ENCODE measurements at regions not wholly inside any gene's neighbourhood (a gene's known extent, or its start where the extent isn't known, plus 50 kb on each side); places are given as distances from the start of the nearest gene placed in this dataset.

DNA sequence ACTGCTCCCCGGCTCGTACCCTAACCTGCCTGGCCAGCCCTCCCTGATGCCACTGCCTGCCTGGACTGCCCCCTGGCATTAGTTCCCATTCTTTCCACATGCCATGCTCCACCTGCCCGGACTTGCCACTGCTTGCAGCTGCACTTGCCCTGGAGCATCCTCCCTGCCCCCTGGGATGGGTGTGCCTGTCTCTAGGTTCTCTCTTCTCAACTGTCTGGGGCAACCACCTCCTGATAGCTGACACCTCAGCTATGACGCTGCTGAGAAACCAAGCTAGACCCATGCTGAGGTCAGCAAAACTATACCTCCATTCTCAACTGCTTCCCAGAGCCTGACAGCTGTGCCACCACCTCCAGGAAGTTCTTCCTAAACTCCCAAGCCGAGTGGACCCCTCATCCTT is 72.1 kb downstream of the PERP start:
- DNase-seq: no peak
- in situ Hi-C loops (cut with HindIII; ENCODE audit: low pct_ligation_motif_present, low pct_unique_long_range_greater_than_20kb, low sequenced_read_pairs): no loop called here

DNA sequence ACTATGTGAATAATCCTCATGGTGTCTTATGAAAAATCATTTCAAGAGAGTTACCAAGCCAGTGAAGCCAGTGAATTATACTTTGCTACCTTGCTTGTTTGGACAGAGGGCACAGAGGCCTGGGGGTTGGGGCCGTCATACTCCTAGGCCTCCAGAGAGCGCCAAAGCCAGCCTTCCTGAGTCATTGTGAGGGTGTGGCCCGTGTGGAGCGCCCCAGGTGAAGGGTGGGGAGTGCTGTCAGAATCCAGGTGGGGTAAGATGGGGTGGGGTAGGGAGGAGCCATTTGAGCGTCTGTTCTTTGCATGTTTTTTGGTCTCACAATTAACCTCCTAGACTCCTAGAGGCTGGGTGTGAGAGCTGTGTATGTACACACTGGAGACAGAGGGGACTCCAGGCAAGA is 71.1 kb downstream of the PERP start:
- no peak for DNase-seq
- in situ Hi-C loops (cut with HindIII; ENCODE audit: low pct_ligation_motif_present, low pct_unique_long_range_greater_than_20kb, low sequenced_read_pairs): no loop called here

DNA sequence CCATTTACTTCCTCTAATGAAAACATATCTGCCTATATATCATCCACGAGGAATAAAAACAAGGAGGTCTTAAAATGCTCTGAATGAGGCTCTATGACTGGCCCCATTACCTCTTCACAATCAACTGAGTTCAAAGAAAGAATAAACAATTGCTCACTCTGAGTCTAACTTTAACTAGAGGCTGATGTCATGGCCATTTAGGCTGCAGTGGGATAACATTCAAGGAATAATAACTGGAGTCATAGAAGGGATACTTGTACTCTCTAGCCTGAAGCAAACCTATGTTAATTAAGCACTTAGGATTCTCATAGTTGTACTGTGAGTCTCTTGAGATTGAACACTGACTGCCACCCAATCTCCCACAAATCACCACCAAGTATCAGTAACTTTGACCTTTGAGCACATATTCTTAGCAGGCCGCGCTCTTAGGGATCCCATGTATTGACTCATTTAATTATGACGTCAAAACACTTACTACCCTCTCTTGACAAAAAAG is 70.2 kb downstream of the PERP start:
- DNase-seq: no peak
- in situ Hi-C loops (cut with HindIII; ENCODE audit: low pct_ligation_motif_present, low pct_unique_long_range_greater_than_20kb, low sequenced_read_pairs): no loop called here

DNA sequence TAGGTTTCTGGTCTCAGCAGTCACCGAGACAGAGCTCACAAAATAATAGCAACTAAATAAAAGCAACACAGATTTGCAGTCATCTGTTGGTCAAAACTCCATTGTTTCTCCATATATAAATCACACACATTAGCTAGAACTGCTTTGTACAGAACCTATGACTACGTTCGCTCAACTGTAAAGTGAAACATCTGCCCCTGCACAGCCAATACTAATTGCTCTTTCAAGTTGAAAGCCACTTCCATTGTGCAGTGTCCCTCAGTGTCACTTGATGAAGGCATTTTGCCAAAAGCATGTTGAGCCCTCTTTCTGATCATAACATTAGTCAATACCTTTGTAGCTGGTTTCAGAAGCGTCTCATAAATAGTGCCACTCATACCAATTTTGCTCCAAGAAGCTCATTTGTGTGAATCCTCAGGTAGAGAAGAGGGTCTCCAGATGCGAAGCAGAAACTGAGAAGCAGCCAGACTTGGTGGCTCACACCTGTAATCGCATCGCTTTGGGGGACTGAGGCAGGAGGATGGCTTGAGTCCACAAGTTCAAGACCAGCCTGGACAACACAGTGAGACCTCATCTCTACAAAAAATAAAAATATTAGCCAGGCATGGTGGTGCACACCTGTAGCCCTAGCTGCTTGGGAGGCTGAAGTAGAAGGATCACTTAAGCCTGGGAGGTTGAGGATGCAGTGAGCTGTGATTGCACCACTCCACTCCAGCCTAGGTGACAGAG is 68.9 kb downstream of the PERP start:
- no peak for DNase-seq
- in situ Hi-C loops (cut with HindIII; ENCODE audit: low pct_ligation_motif_present, low pct_unique_long_range_greater_than_20kb, low sequenced_read_pairs): no loop called here

Measured in ACHN (cell line).